ENCODE measurements at regions not wholly inside any gene's neighbourhood (a gene's known extent, or its start where the extent isn't known, plus 50 kb on each side); places are given as distances from the start of the nearest gene placed in this dataset.
"Not testable (repeated sequence)": the region's sequence is repeated elsewhere in the genome, so short reads cannot be mapped to it uniquely, and the experiment has no call there.

GRCh38 chr4:58368221-58368620, 1258.0 kb upstream of the IGFBP7 start:
- no peaks in the 10 kb centered on the region for H3K27me3 ChIP-seq (ENCODE audit: low read depth, low read length)
- no peaks in the 10 kb centered on the region for H3K36me3 ChIP-seq (ENCODE audit: control insufficient read depth in 1 of 2, insufficient read depth in 2 of 2, low read length in 2 of 2)
- H3K9me3 ChIP-seq (ENCODE audit: control insufficient read depth in 1 of 2, low read length in 2 of 2): peaks cover 0 to 2% of the 10 kb centered on the region in 2 donors
- H3K4me3 ChIP-seq (ENCODE audit: low read depth in 1 of 2, low read length in 2 of 2): no peak overlapping the region
- H3K4me1 ChIP-seq (ENCODE audit: control insufficient read depth in 1 of 2, insufficient read depth in 2 of 2, low read length in 2 of 2): no peaks in the 10 kb centered on the region
- no peak overlapping the region for H3K27ac ChIP-seq (ENCODE audit: low read length)

- H3K27ac ChIP-seq (ENCODE audit: low read length): no peak overlapping the region
- H3K4me3 ChIP-seq (ENCODE audit: low read depth in 1 of 2, low read length in 2 of 2): no peak overlapping the region
- H3K36me3 ChIP-seq (ENCODE audit: control insufficient read depth in 1 of 2, insufficient read depth in 2 of 2, low read length in 2 of 2): no peaks in the 10 kb centered on the region
- no peaks in the 10 kb centered on the region for H3K4me1 ChIP-seq (ENCODE audit: control insufficient read depth in 1 of 2, insufficient read depth in 2 of 2, low read length in 2 of 2)
- peaks cover 0 to 8% of the 10 kb centered on the region in 2 donors for H3K9me3 ChIP-seq (ENCODE audit: control insufficient read depth in 1 of 2, low read length in 2 of 2)
- no peaks in the 10 kb centered on the region for H3K27me3 ChIP-seq (ENCODE audit: low read depth, low read length)
These were observed 1250.4 kb upstream of the IGFBP7 start for GRCh38 chr4:58360354-58361133.

GRCh38 chr4:58359590-58359989, 1249.4 kb upstream of the IGFBP7 start:
- Histone ChIP-seq H3K27ac (ENCODE audit: low read length) (no peak overlapping the region), H3K4me3 (ENCODE audit: low read depth in 1 of 2, low read length in 2 of 2) (no peak overlapping the region), H3K9me3 (ENCODE audit: control insufficient read depth in 1 of 2, low read length in 2 of 2) (peaks cover 0 to 8% of the 10 kb centered on the region in 2 donors), H3K4me1 (ENCODE audit: control insufficient read depth in 1 of 2, insufficient read depth in 2 of 2, low read length in 2 of 2) (no peaks in the 10 kb centered on the region), H3K27me3 (ENCODE audit: low read depth, low read length) (no peaks in the 10 kb centered on the region), H3K36me3 (ENCODE audit: control insufficient read depth in 1 of 2, insufficient read depth in 2 of 2, low read length in 2 of 2) (no peaks in the 10 kb centered on the region)

GRCh38 chr4:58357947-58358346, 1247.8 kb upstream of the IGFBP7 start:
- no peaks in the 10 kb centered on the region for H3K36me3 ChIP-seq (ENCODE audit: control insufficient read depth in 1 of 2, insufficient read depth in 2 of 2, low read length in 2 of 2)
- no peaks in the 10 kb centered on the region for H3K4me1 ChIP-seq (ENCODE audit: control insufficient read depth in 1 of 2, insufficient read depth in 2 of 2, low read length in 2 of 2)
- H3K4me3 ChIP-seq (ENCODE audit: low read depth in 1 of 2, low read length in 2 of 2): no peak overlapping the region
- H3K9me3 ChIP-seq (ENCODE audit: control insufficient read depth in 1 of 2, low read length in 2 of 2): peaks cover 0 to 8% of the 10 kb centered on the region in 2 donors
- no peak overlapping the region for H3K27ac ChIP-seq (ENCODE audit: low read length)
- H3K27me3 ChIP-seq (ENCODE audit: low read depth, low read length): no peaks in the 10 kb centered on the region

GRCh38 chr4:58325070-58325469, 1214.9 kb upstream of the IGFBP7 start:
- Histone ChIP-seq H3K4me1 (ENCODE audit: control insufficient read depth in 1 of 2, insufficient read depth in 2 of 2, low read length in 2 of 2) (no peaks in the 10 kb centered on the region), H3K27me3 (ENCODE audit: low read depth, low read length) (no peaks in the 10 kb centered on the region), H3K4me3 (ENCODE audit: low read depth in 1 of 2, low read length in 2 of 2) (no peak overlapping the region), H3K9me3 (ENCODE audit: control insufficient read depth in 1 of 2, low read length in 2 of 2) (no peaks in the 10 kb centered on the region), H3K36me3 (ENCODE audit: control insufficient read depth in 1 of 2, insufficient read depth in 2 of 2, low read length in 2 of 2) (no peaks in the 10 kb centered on the region), H3K27ac (ENCODE audit: low read length) (no peak overlapping the region)

GRCh38 chr4:58313444-58313843, 1203.3 kb upstream of the IGFBP7 start:
- no peak overlapping the region for H3K4me3 ChIP-seq (ENCODE audit: low read depth in 1 of 2, low read length in 2 of 2)
- H3K9me3 ChIP-seq (ENCODE audit: control insufficient read depth in 1 of 2, low read length in 2 of 2): no peaks in the 10 kb centered on the region
- H3K36me3 ChIP-seq (ENCODE audit: control insufficient read depth in 1 of 2, insufficient read depth in 2 of 2, low read length in 2 of 2): no peaks in the 10 kb centered on the region
- H3K27me3 ChIP-seq (ENCODE audit: low read depth, low read length): no peaks in the 10 kb centered on the region
- no peaks in the 10 kb centered on the region for H3K4me1 ChIP-seq (ENCODE audit: control insufficient read depth in 1 of 2, insufficient read depth in 2 of 2, low read length in 2 of 2)
- H3K27ac ChIP-seq (ENCODE audit: low read length): no peak overlapping the region

- no peak overlapping the region for H3K4me3 ChIP-seq (ENCODE audit: low read depth in 1 of 2, low read length in 2 of 2)
- H3K9me3 ChIP-seq (ENCODE audit: control insufficient read depth in 1 of 2, low read length in 2 of 2): peaks cover 0 to 2% of the 10 kb centered on the region in 2 donors
- no peaks in the 10 kb centered on the region for H3K27me3 ChIP-seq (ENCODE audit: low read depth, low read length)
- no peak overlapping the region for H3K27ac ChIP-seq (ENCODE audit: low read length)
- H3K36me3 ChIP-seq (ENCODE audit: control insufficient read depth in 1 of 2, insufficient read depth in 2 of 2, low read length in 2 of 2): no peaks in the 10 kb centered on the region
- H3K4me1 ChIP-seq (ENCODE audit: control insufficient read depth in 1 of 2, insufficient read depth in 2 of 2, low read length in 2 of 2): peaks cover 0 to 9% of the 10 kb centered on the region in 2 donors
These were observed 1193.3 kb upstream of the IGFBP7 start for GRCh38 chr4:58303456-58303855.

- H3K9me3 ChIP-seq (ENCODE audit: control insufficient read depth in 1 of 2, low read length in 2 of 2): peaks cover 0 to 2% of the 10 kb centered on the region in 2 donors
- no peak overlapping the region for H3K27ac ChIP-seq (ENCODE audit: low read length)
- H3K4me1 ChIP-seq (ENCODE audit: control insufficient read depth in 1 of 2, insufficient read depth in 2 of 2, low read length in 2 of 2): peaks cover 0 to 9% of the 10 kb centered on the region in 2 donors
- no peaks in the 10 kb centered on the region for H3K27me3 ChIP-seq (ENCODE audit: low read depth, low read length)
- H3K4me3 ChIP-seq (ENCODE audit: low read depth in 1 of 2, low read length in 2 of 2): no peak overlapping the region
- H3K36me3 ChIP-seq (ENCODE audit: control insufficient read depth in 1 of 2, insufficient read depth in 2 of 2, low read length in 2 of 2): no peaks in the 10 kb centered on the region
These were observed 1191.3 kb upstream of the IGFBP7 start for GRCh38 chr4:58301376-58301999.

- Histone ChIP-seq H3K4me1 (ENCODE audit: control insufficient read depth in 1 of 2, insufficient read depth in 2 of 2, low read length in 2 of 2) (no peaks in the 10 kb centered on the region), H3K4me3 (ENCODE audit: low read depth in 1 of 2, low read length in 2 of 2) (no peak overlapping the region), H3K9me3 (ENCODE audit: control insufficient read depth in 1 of 2, low read length in 2 of 2) (no peaks in the 10 kb centered on the region), H3K36me3 (ENCODE audit: control insufficient read depth in 1 of 2, insufficient read depth in 2 of 2, low read length in 2 of 2) (no peaks in the 10 kb centered on the region), H3K27ac (ENCODE audit: low read length) (no peak overlapping the region), H3K27me3 (ENCODE audit: low read depth, low read length) (no peaks in the 10 kb centered on the region)
These were observed 1176.2 kb upstream of the IGFBP7 start for GRCh38 chr4:58286335-58286734.

- H3K4me3 ChIP-seq (ENCODE audit: low read depth in 1 of 2, low read length in 2 of 2); H3K27ac ChIP-seq (ENCODE audit: low read length); H3K9me3 ChIP-seq (ENCODE audit: control insufficient read depth in 1 of 2, low read length in 2 of 2); H3K36me3 ChIP-seq (ENCODE audit: control insufficient read depth in 1 of 2, insufficient read depth in 2 of 2, low read length in 2 of 2); H3K4me1 ChIP-seq (ENCODE audit: control insufficient read depth in 1 of 2, insufficient read depth in 2 of 2, low read length in 2 of 2); H3K27me3 ChIP-seq (ENCODE audit: low read depth, low read length): not testable (repeated sequence)
These were observed 1170.7 kb upstream of the IGFBP7 start for GRCh38 chr4:58280928-58281327.

GRCh38 chr4:58275856-58276255, 1165.7 kb upstream of the IGFBP7 start:
- Histone ChIP-seq H3K4me1 (ENCODE audit: control insufficient read depth in 1 of 2, insufficient read depth in 2 of 2, low read length in 2 of 2) (no peaks in the 10 kb centered on the region), H3K27ac (ENCODE audit: low read length) (no peak overlapping the region), H3K36me3 (ENCODE audit: control insufficient read depth in 1 of 2, insufficient read depth in 2 of 2, low read length in 2 of 2) (no peaks in the 10 kb centered on the region)

More at GRCh38 chr4:58275856-58276255, 1165.7 kb upstream of the IGFBP7 start:
- Histone ChIP-seq H3K9me3 (ENCODE audit: control insufficient read depth in 1 of 2, low read length in 2 of 2) (peaks cover 0 to 2% of the 10 kb centered on the region in 2 donors), H3K4me3 (ENCODE audit: low read depth in 1 of 2, low read length in 2 of 2) (no peak overlapping the region), H3K27me3 (ENCODE audit: low read depth, low read length) (no peaks in the 10 kb centered on the region)
